ENCODE measurements at regions not wholly inside any gene's neighbourhood (a gene's known extent, or its start where the extent isn't known, plus 50 kb on each side); places are given as distances from the start of the nearest gene placed in this dataset.

GRCh38 chr13:105663182-105663581 lies 872.3 kb downstream of the EFNB2 start:
- TF ChIP-seq, protein P1, sequence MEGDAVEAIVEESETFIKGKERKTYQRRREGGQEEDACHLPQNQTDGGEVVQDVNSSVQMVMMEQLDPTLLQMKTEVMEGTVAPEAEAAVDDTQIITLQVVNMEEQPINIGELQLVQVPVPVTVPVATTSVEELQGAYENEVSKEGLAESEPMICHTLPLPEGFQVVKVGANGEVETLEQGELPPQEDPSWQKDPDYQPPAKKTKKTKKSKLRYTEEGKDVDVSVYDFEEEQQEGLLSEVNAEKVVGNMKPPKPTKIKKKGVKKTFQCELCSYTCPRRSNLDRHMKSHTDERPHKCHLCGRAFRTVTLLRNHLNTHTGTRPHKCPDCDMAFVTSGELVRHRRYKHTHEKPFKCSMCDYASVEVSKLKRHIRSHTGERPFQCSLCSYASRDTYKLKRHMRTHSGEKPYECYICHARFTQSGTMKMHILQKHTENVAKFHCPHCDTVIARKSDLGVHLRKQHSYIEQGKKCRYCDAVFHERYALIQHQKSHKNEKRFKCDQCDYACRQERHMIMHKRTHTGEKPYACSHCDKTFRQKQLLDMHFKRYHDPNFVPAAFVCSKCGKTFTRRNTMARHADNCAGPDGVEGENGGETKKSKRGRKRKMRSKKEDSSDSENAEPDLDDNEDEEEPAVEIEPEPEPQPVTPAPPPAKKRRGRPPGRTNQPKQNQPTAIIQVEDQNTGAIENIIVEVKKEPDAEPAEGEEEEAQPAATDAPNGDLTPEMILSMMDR (conservative IDR thresholded peaks at IDR 0.05 in 1 of 2, IDR thresholded peaks at IDR 0.05 in 1 of 2; ENCODE audit: low read depth in 1 of 2, low read length in 2 of 2): no peak
- no peak for TF ChIP-seq EZH2 (IDR thresholded peaks at IDR 0.05; ENCODE audit: low read length, missing control alignments)
